ENCODE measurements at regions not wholly inside any gene's neighbourhood (a gene's known extent, or its start where the extent isn't known, plus 50 kb on each side); places are given as distances from the start of the nearest gene placed in this dataset.

DNA sequence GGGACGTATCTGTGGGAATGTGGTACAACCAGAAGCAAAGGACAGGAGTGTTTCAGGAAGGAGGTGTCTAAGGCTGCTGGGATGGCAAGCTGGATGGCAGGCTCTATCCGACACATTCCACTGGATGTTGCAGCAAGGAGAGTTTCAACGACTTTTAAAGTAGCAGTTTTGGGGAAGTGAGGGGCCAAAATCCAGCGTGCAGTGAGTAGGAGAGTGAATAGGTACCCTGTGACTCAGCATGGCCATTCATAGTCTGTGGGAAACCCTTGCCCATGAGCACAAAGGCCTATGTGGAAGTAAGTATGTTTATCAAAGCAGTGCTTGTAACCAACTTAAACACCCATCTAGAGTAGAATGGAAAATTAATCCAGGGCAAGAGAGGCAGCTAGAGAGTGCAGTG, 664.7 kb downstream of the ACTL7B start:
- CTCF ChIA-PET: no interaction called here
- Mint-ChIP-seq H3K9me3 (no peaks in the 10 kb centered on the region), H3K4me1 (no peaks in the 10 kb centered on the region), H3K4me3 (no peak overlapping the region), H3K27me3 (no peaks in the 10 kb centered on the region), H3K27ac (no peak overlapping the region), H3K36me3 (ENCODE audit: low read depth) (no peaks in the 10 kb centered on the region)
- intact Hi-C loops (cut with micrococcal nuclease): no loop called here
- ATAC-seq (ENCODE audit: low read depth): no peak
- no peak for DNase-seq
- POLR2A ChIA-PET: no interaction called here
- TF ChIP-seq, protein P1, sequence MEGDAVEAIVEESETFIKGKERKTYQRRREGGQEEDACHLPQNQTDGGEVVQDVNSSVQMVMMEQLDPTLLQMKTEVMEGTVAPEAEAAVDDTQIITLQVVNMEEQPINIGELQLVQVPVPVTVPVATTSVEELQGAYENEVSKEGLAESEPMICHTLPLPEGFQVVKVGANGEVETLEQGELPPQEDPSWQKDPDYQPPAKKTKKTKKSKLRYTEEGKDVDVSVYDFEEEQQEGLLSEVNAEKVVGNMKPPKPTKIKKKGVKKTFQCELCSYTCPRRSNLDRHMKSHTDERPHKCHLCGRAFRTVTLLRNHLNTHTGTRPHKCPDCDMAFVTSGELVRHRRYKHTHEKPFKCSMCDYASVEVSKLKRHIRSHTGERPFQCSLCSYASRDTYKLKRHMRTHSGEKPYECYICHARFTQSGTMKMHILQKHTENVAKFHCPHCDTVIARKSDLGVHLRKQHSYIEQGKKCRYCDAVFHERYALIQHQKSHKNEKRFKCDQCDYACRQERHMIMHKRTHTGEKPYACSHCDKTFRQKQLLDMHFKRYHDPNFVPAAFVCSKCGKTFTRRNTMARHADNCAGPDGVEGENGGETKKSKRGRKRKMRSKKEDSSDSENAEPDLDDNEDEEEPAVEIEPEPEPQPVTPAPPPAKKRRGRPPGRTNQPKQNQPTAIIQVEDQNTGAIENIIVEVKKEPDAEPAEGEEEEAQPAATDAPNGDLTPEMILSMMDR (IDR thresholded peaks at IDR 0.05): no peak

DNA sequence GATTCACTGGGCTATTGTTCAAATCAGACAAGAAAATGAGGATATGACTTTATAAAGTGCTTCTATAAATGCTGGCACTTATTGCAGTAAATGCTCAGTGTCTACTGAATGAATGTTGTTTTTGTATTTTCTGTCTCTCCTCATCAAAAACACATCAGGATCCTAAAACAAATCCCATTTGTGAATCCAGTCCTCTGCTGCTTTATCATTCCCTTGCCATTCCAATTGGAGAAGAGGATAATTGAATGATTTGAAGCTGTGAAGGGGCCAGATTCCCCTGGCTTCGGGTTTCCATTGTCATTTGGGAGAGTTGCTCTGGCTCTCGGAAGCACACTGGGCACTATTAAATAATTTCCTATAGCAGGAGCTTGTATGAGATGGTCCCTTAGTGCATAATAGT, 666.8 kb downstream of the ACTL7B start:
- intact Hi-C loops (cut with micrococcal nuclease): no loop called here
- no peaks in the 10 kb centered on the region for H3K4me1 Mint-ChIP-seq
- CTCF ChIA-PET: no interaction called here
- no peak for ATAC-seq (ENCODE audit: low read depth)
- H3K36me3 Mint-ChIP-seq (ENCODE audit: low read depth): no peaks in the 10 kb centered on the region
- DNase-seq: no peak
- no peaks in the 10 kb centered on the region for H3K9me3 Mint-ChIP-seq
- POLR2A ChIA-PET: no interaction called here
- no peak overlapping the region for H3K4me3 Mint-ChIP-seq
- H3K27ac Mint-ChIP-seq: no peak overlapping the region
- TF ChIP-seq, protein P1 (IDR thresholded peaks at IDR 0.05): no peak
- H3K27me3 Mint-ChIP-seq: no peaks in the 10 kb centered on the region

DNA sequence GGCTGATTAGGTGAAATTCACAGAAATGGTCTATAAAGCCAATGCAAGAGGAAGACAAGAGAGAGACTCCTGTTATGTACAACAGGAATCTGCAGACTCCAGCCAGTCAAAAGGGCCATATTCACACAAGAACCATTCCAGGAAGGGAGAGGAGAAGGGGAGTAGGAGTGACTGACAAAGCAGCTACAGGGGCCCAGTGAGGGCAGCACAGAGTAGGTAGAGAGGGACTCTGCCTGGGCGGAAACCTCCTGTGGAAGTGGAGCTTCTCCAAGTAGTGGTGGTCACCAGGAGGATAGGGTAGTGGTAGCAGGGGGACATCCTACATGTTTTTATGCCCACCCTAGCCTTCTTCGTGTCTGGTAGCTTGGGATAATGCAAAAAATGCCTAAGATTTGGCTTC, 667.3 kb downstream of the ACTL7B start:
- H3K4me1 Mint-ChIP-seq: no peaks in the 10 kb centered on the region
- TF ChIP-seq, protein P1 (IDR thresholded peaks at IDR 0.05): no peak
- ATAC-seq (ENCODE audit: low read depth) (no peak), DNase-seq (no peak)
- ChIA-PET POLR2A (no interaction called here), CTCF (no interaction called here)
- no peaks in the 10 kb centered on the region for H3K27me3 Mint-ChIP-seq
- intact Hi-C loops (cut with micrococcal nuclease): no loop called here
- H3K36me3 Mint-ChIP-seq (ENCODE audit: low read depth): no peaks in the 10 kb centered on the region
- H3K27ac Mint-ChIP-seq: no peak overlapping the region
- H3K4me3 Mint-ChIP-seq: no peak overlapping the region
- H3K9me3 Mint-ChIP-seq: no peaks in the 10 kb centered on the region

DNA sequence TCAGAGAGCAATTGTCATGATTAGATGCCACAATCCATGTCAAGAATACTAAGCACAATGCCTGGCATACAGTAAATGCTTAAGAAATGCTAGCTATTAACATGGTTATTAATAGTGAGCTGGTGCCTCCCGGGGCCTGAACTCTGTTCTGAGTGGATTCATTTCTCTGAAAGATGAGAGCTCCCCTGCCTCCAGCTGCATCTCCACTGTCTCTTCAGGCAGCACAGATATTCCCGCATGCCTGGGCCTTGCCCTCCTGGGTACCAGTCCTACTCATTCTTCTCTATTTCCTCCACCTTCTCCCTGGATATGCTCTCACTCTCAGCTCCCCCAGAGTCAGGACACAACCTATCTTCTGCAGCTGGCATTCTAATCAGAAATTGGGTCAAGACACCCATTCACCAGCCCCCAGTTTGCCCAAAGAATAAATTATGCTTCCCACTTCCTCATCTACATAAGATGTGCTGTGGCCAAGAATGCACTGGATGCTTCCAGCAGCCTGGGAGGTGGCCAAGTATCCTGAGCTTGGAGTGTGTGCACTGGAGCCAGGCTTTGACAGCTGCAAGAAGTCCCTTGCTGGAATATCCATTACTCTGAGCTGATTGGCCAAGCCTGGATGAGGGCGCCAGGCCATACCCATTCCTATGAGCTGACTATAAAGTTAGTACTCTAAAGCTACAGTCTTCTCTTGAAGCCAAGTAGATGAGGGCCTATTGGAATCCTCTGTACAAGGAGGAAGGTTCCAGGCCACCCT, 669.0 kb downstream of the ACTL7B start:
- ChIA-PET POLR2A (no interaction called here), CTCF (no interaction called here)
- H3K36me3 Mint-ChIP-seq (ENCODE audit: low read depth): no peaks in the 10 kb centered on the region
- intact Hi-C loops (cut with micrococcal nuclease): no loop called here
- no peaks in the 10 kb centered on the region for H3K27me3 Mint-ChIP-seq
- H3K27ac Mint-ChIP-seq: no peak overlapping the region
- H3K4me3 Mint-ChIP-seq: no peak overlapping the region
- no peaks in the 10 kb centered on the region for H3K9me3 Mint-ChIP-seq
- DNase-seq: no peak
- TF ChIP-seq, protein P1 (IDR thresholded peaks at IDR 0.05): no peak
- H3K4me1 Mint-ChIP-seq: no peaks in the 10 kb centered on the region
- no peak for ATAC-seq (ENCODE audit: low read depth)

DNA sequence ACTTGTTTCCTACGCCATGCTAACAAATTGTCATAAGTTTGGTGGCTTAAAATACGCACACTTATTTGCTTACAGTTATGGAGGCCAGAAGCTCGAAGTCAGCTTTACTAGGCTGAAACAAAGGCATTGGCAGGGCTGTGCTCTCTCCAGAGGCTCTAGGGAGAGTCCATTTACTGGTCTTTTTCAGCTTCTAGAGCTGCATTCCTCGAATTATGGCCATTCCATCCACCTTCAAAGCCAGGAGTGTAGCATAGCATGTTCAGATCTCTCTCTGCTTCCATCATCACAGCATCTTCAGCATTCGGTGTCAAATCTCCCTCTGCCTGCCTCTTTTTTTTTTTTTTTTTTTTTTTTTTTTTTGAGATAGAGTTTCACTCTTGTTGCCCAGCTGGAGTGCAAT, 670.2 kb downstream of the ACTL7B start:
- ChIA-PET POLR2A (no interaction called here), CTCF (no interaction called here)
- Mint-ChIP-seq H3K4me3 (no peak overlapping the region), H3K36me3 (ENCODE audit: low read depth) (no peaks in the 10 kb centered on the region), H3K27me3 (no peaks in the 10 kb centered on the region), H3K9me3 (no peaks in the 10 kb centered on the region), H3K4me1 (no peaks in the 10 kb centered on the region), H3K27ac (no peak overlapping the region)
- TF ChIP-seq, protein P1 (IDR thresholded peaks at IDR 0.05): no peak
- DNase-seq (no peak), ATAC-seq (ENCODE audit: low read depth) (no peak)
- intact Hi-C loops (cut with micrococcal nuclease): no loop called here
